ENCODE measurements at regions not wholly inside any gene's neighbourhood (a gene's known extent, or its start where the extent isn't known, plus 50 kb on each side); places are given as distances from the start of the nearest gene placed in this dataset.

- peak; percentile 78 for DNase-seq (ENCODE audit: extremely low spot score)
- 92% methylated on average over 23 of the region's 29 CpGs for WGBS
- Histone ChIP-seq H3K36me3 (no peaks in the 10 kb centered on the region), H3K27ac (replicated peaks in 1 of 4) (no peak overlapping the region), H3K4me1 (peaks cover 0 to 4% (median 0%) of the 10 kb centered on the region in 4 donors), H3K4me3 (no peak overlapping the region), H3K27me3 (no peaks in the 10 kb centered on the region), H3K9me3 (no peaks in the 10 kb centered on the region)
- intact Hi-C loops (cut with DNase I): no loop called here
- TF ChIP-seq, protein P1, sequence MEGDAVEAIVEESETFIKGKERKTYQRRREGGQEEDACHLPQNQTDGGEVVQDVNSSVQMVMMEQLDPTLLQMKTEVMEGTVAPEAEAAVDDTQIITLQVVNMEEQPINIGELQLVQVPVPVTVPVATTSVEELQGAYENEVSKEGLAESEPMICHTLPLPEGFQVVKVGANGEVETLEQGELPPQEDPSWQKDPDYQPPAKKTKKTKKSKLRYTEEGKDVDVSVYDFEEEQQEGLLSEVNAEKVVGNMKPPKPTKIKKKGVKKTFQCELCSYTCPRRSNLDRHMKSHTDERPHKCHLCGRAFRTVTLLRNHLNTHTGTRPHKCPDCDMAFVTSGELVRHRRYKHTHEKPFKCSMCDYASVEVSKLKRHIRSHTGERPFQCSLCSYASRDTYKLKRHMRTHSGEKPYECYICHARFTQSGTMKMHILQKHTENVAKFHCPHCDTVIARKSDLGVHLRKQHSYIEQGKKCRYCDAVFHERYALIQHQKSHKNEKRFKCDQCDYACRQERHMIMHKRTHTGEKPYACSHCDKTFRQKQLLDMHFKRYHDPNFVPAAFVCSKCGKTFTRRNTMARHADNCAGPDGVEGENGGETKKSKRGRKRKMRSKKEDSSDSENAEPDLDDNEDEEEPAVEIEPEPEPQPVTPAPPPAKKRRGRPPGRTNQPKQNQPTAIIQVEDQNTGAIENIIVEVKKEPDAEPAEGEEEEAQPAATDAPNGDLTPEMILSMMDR (IDR thresholded peaks at IDR 0.05): no peak
- TF ChIP-seq EP300 (IDR thresholded peaks at IDR 0.05) (no peak), POLR2AphosphoS5 (IDR thresholded peaks at IDR 0.05) (no peak), POLR2A (IDR thresholded peaks at IDR 0.05; ENCODE audit: low read depth) (no peak)
Observed at GRCh38 chr1:229943988-229944743, 122.9 kb upstream of the GALNT2 start.

DNA sequence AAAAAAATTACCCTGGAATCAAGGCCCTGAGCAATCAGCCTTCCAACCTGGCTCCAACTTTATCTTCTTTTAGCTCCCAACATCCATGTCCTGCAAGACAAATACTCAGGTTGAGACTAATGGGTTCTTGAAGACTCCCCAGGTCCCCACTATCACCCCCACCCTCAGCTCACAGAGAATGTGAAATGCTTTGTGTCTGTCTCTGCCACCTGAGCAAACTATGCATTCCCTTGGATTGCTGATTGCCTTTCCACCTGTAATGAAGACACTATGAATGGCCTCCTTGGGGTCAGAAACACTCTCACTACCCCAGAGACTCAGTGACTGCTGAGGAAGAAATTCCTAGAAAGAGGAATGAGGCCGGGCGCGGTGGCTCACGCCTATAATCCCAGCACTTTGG is 121.2 kb upstream of the GALNT2 start:
- no peaks in the 10 kb centered on the region for H3K27me3 ChIP-seq
- no peak for TF ChIP-seq POLR2A (IDR thresholded peaks at IDR 0.05; ENCODE audit: low read depth)
- no peak for TF ChIP-seq POLR2AphosphoS5 (IDR thresholded peaks at IDR 0.05)
- TF ChIP-seq EP300 (IDR thresholded peaks at IDR 0.05): no peak
- TF ChIP-seq, protein P1 (IDR thresholded peaks at IDR 0.05): no peak
- no peak overlapping the region for H3K4me3 ChIP-seq
- DNase-seq (ENCODE audit: extremely low spot score): peak; percentile 64
- no peaks in the 10 kb centered on the region for H3K36me3 ChIP-seq
- intact Hi-C loops (cut with DNase I): no loop called here
- no peak overlapping the region for H3K27ac ChIP-seq (replicated peaks in 1 of 4)
- WGBS: 100% methylated on average over 4 of the region's 4 CpGs
- no peaks in the 10 kb centered on the region for H3K9me3 ChIP-seq
- H3K4me1 ChIP-seq: peaks cover 0 to 4% (median 0%) of the 10 kb centered on the region in 4 donors

DNA sequence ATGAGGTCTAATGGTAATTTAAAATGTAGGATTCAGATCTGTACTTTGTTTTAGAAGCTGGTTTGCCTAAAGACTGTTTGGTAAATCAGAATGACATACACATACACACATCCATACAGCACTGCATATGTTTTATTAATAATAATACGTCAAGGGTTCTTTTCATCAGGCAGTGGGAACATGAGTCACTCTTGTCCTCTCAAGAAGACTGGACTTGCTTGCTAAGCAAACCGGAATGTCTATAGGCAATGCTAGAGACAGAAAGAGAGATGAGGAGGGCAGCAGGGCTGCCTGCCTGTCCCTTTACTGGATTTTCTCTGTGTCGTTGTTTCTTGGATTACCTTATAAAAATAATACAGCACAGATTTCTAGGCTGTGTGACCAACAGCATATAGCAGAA is 119.1 kb upstream of the GALNT2 start:
- peaks cover 0 to 14% (median 11%) of the 10 kb centered on the region in 4 donors for H3K4me1 ChIP-seq
- no peak for DNase-seq (ENCODE audit: extremely low spot score)
- H3K9me3 ChIP-seq: no peaks in the 10 kb centered on the region
- intact Hi-C loops (cut with DNase I): no loop called here
- WGBS: 79% methylated on average over 3 of the region's 3 CpGs
- no peaks in the 10 kb centered on the region for H3K27me3 ChIP-seq
- H3K4me3 ChIP-seq: no peak overlapping the region
- no peak for TF ChIP-seq POLR2A (IDR thresholded peaks at IDR 0.05; ENCODE audit: low read depth)
- TF ChIP-seq, protein P1 (IDR thresholded peaks at IDR 0.05): no peak
- TF ChIP-seq EP300 (IDR thresholded peaks at IDR 0.05): no peak
- no peak for TF ChIP-seq POLR2AphosphoS5 (IDR thresholded peaks at IDR 0.05)
- H3K36me3 ChIP-seq: no peaks in the 10 kb centered on the region
- H3K27ac ChIP-seq (replicated peaks in 1 of 4): no peak overlapping the region

GRCh38 chr1:229948438-229948837 is 118.6 kb upstream of the GALNT2 start:
- peak; percentile 90 for DNase-seq (ENCODE audit: extremely low spot score)
- WGBS: 82% methylated on average over 9 of the region's 9 CpGs
- H3K4me1 ChIP-seq: peaks cover 0 to 18% (median 16%) of the 10 kb centered on the region in 4 donors
- no peaks in the 10 kb centered on the region for H3K9me3 ChIP-seq
- intact Hi-C loops (cut with DNase I): no loop called here
- no peaks in the 10 kb centered on the region for H3K27me3 ChIP-seq
- TF ChIP-seq POLR2A (IDR thresholded peaks at IDR 0.05; ENCODE audit: low read depth) (no peak), POLR2AphosphoS5 (IDR thresholded peaks at IDR 0.05) (no peak), EP300 (IDR thresholded peaks at IDR 0.05) (no peak)
- TF ChIP-seq, protein P1 (IDR thresholded peaks at IDR 0.05): no peak
- no peak overlapping the region for H3K4me3 ChIP-seq
- H3K36me3 ChIP-seq: no peaks in the 10 kb centered on the region
- no peak overlapping the region for H3K27ac ChIP-seq (replicated peaks in 1 of 4)

Data from esophagus muscularis mucosa (tissue), 4 donors.